SU-DHL-6 (cell line): ENCODE measurements at regions not wholly inside any gene's neighbourhood (a gene's known extent, or its start where the extent isn't known, plus 50 kb on each side); places are given as distances from the start of the nearest gene placed in this dataset.

Experiments used
- CTCF ChIP-seq: fragments of 200-600 bp; sonication (generic); IDR thresholded peaks from one replicate; pipeline ENCODE4 v1.5.1; 2017; ENCODE audit warnings: antibody characterized with exemption, mild to moderate bottlenecking, low read length, moderate library complexity; ENCODE audit not compliant: insufficient read depth, poor library complexity, severe bottlenecking
- EZH2phosphoT487 ChIP-seq: fragments of 200-600 bp; sonication (generic), shearing (Covaris generic); conservative IDR thresholded peaks from 2 replicates; pipeline ENCODE4 v1.6.1; 2018; ENCODE audit warnings: mild to moderate bottlenecking, antibody characterized with exemption, low read length, moderate library complexity, mixed read lengths

- TF ChIP-seq CTCF: no peak
- TF ChIP-seq EZH2phosphoT487: no peak
These were observed 216.7 kb downstream of the TUBA3C start for GRCh38 chr13:18964942-18965341.
